Astrocyte of the spinal cord (primary cell): ENCODE measurements at regions not wholly inside any gene's neighbourhood (a gene's known extent, or its start where the extent isn't known, plus 50 kb on each side); places are given as distances from the start of the nearest gene placed in this dataset.

ENCODE experiments used
- DNase-seq: peaks from one replicate; pipeline ENCODE4 v3.0.0; 2011; ENCODE audit warnings: low read depth, low spot score
- H3K4me3 ChIP-seq: 2 replicates; pipeline ENCODE4 v1.5.1; 2011; ENCODE audit warnings: low read depth, mild to moderate bottlenecking, low read length, moderate library complexity
- in situ Hi-C: cut with HindIII; loops from 2 replicates; pipeline ENCODE4 v1.10.0; 2017; ENCODE audit warnings: low sequenced_read_pairs
- TF ChIP-seq, protein P1 (sequence below): IDR thresholded peaks from 2 replicates; pipeline ENCODE4 v1.5.1; 2012; ENCODE audit warnings: low read depth, mild to moderate bottlenecking, low read length, inconsistent platforms

- in situ Hi-C loops, result no loop called here
- DNase-seq, result no peak
- H3K4me3 ChIP-seq, result no peak overlapping the region
- TF ChIP-seq, protein P1, sequence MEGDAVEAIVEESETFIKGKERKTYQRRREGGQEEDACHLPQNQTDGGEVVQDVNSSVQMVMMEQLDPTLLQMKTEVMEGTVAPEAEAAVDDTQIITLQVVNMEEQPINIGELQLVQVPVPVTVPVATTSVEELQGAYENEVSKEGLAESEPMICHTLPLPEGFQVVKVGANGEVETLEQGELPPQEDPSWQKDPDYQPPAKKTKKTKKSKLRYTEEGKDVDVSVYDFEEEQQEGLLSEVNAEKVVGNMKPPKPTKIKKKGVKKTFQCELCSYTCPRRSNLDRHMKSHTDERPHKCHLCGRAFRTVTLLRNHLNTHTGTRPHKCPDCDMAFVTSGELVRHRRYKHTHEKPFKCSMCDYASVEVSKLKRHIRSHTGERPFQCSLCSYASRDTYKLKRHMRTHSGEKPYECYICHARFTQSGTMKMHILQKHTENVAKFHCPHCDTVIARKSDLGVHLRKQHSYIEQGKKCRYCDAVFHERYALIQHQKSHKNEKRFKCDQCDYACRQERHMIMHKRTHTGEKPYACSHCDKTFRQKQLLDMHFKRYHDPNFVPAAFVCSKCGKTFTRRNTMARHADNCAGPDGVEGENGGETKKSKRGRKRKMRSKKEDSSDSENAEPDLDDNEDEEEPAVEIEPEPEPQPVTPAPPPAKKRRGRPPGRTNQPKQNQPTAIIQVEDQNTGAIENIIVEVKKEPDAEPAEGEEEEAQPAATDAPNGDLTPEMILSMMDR, result no peak
Measured at GRCh38 chr12:94732367-94732990, 82.1 kb upstream of the TMCC3 start.

GRCh38 chr12:94731733-94732360 is 81.5 kb upstream of the TMCC3 start:
- in situ Hi-C loops, result no loop called here
- TF ChIP-seq, protein P1, result no peak
- no peak for DNase-seq
- no peak overlapping the region for H3K4me3 ChIP-seq

DNA sequence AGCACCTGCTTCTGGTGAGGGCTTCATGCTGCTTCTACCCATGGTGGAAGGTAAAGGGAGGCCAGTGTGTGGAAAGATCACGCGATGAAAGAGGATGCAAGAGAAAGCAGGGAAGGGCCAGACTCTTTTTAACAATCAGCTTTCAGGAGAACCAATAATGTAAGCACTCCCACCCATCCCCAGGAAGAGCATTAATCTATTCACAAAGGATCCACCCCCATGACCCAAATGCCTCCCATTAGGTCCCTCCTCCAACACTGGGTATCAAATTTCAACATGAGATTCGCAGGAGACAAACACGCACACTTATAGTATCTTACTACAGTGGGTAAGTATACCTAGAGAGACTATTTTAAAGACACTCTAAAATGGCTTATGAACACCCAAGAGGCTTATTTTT is 80.5 kb upstream of the TMCC3 start:
- TF ChIP-seq, protein P1, result no peak
- DNase-seq, result no peak
- in situ Hi-C loops, result no loop called here
- no peak overlapping the region for H3K4me3 ChIP-seq

DNA sequence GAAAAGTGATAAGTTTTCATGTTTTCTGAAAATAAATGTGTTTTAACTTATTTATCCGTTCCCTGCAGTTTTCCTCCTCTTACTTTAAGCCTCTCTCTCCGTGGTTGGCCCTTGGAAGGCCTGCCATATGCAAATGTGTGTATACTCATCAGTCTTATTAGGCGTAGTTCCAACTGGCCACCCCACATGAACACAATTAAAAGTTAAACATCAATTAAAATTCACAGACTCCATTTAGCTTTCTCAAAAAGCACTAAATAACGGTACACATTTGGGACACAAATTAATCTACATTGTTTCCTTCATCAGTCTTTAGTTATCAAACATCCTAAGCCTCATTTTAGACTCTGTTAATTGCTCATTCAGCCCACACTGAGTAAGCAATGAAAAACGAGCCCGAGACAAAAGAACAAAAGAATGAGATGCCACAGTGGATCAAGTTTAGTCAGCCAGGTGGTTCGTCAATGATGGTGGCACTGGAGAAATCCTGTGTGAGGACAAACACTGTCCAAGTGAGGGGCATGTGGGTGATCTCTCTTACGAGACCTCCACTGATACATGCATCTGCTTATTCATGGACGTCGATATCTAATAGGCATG is 76.0 kb upstream of the TMCC3 start:
- in situ Hi-C loops, result no loop called here
- no peak for DNase-seq
- TF ChIP-seq, protein P1, result no peak
- no peak overlapping the region for H3K4me3 ChIP-seq

DNA sequence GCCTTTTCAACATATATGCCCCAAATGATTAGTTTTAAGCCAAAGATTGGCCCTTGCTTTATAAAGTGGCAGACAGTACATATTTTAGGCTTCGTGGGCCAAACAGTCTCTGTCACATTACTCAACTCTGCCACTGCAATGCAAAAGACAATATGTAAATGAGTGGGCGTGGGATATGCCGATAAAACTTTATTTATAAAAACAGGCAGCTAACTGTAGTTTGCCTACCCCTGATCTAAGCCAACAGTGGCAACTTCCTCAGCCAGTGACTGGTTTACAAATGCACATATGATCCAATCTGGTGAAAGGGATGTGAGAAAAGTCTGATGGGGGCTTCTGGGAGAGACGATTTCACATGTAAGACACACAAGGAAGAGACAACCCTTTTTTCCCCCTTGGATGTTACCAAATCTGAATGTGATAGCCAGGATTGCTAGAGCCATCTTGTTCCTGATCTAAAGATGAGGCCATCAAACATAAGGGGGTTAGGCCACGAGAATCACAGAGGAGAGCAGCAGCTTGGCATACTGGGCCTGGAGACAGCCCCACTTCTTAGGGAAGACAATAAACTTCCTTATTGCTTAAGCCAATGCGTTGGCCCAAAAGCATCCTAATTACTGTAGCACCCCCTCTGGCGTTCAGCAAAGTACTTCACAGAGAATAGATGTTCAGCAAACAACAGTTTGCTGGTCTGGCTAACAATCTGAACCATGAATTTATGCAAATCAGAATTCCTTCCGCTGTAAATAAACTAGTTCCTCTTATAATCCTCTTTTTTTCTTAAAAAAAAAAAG is 75.2 kb upstream of the TMCC3 start:
- TF ChIP-seq, protein P1, result peak; percentile 52
- H3K4me3 ChIP-seq, result no peak overlapping the region
- in situ Hi-C loops, result no loop called here
- DNase-seq, result peak; percentile 34

GRCh38 chr12:94722664-94723063 is 72.3 kb upstream of the TMCC3 start:
- no peak overlapping the region for H3K4me3 ChIP-seq
- DNase-seq, result no peak
- TF ChIP-seq, protein P1, result no peak
- in situ Hi-C loops, result no loop called here
